BLaER1 (cell line): ENCODE measurements at regions not wholly inside any gene's neighbourhood (a gene's known extent, or its start where the extent isn't known, plus 50 kb on each side); places are given as distances from the start of the nearest gene placed in this dataset.

Experiments
- H3K27ac ChIP-seq: shearing (Covaris generic); formaldehyde crosslinking; 2 replicates; pipeline ENCODE4 v1.8.1; 2022
- H3K27me3 ChIP-seq: shearing (Covaris generic); formaldehyde crosslinking; 2 replicates; pipeline ENCODE4 v1.8.1; 2022
- H3K36me3 ChIP-seq: shearing (Covaris generic); formaldehyde crosslinking; 2 replicates; pipeline ENCODE4 v1.8.1; 2022
- H3K4me1 ChIP-seq: shearing (Covaris generic); formaldehyde crosslinking; 2 replicates; pipeline ENCODE4 v1.8.1; 2022
- H3K4me2 ChIP-seq: shearing (Covaris generic); formaldehyde crosslinking; 2 replicates; pipeline ENCODE4 v1.8.1; 2022
- H3K4me3 ChIP-seq: shearing (Covaris generic); formaldehyde crosslinking; 2 replicates; pipeline ENCODE4 v1.8.1; 2022
- H3K9ac ChIP-seq: shearing (Covaris generic); formaldehyde crosslinking; 2 replicates; pipeline ENCODE4 v1.8.1; 2022
- H3K9me3 ChIP-seq: shearing (Covaris generic); formaldehyde crosslinking; 2 replicates; pipeline ENCODE4 v1.8.1; 2022
- H4K20me1 ChIP-seq: shearing (Covaris generic); formaldehyde crosslinking; 2 replicates; pipeline ENCODE4 v1.8.1; 2022
- Cebpa-rat ChIP-seq: shearing (Covaris generic); IDR thresholded peaks from 2 replicates; pipeline ENCODE4 v1.8.1; 2022

GRCh38 chr10:29753283-29753682, 118.5 kb upstream of the SVIL start:
- TF ChIP-seq Cebpa-rat: no peak

GRCh38 chr10:29751684-29752083, 116.9 kb upstream of the SVIL start:
- no peak for TF ChIP-seq Cebpa-rat
- peaks cover 2% of the 10 kb centered on the region; the same call in 1 of the 2 replicates for H3K4me1 ChIP-seq
- no peaks in the 10 kb centered on the region for H3K9me3 ChIP-seq
- no peak overlapping the region for H3K27ac ChIP-seq
- H3K4me3 ChIP-seq: no peak overlapping the region
- H4K20me1 ChIP-seq: no peaks in the 10 kb centered on the region
- no peaks in the 10 kb centered on the region for H3K27me3 ChIP-seq
- H3K9ac ChIP-seq: no peak overlapping the region
- no peaks in the 10 kb centered on the region for H3K36me3 ChIP-seq
- H3K4me2 ChIP-seq: no peak overlapping the region

More at GRCh38 chr10:29753283-29753682, 118.5 kb upstream of the SVIL start:
- Histone ChIP-seq H3K9ac (no peak overlapping the region), H3K27me3 (no peaks in the 10 kb centered on the region), H4K20me1 (no peaks in the 10 kb centered on the region), H3K4me1 (peaks cover 18% of the 10 kb centered on the region), H3K9me3 (no peaks in the 10 kb centered on the region), H3K36me3 (no peaks in the 10 kb centered on the region), H3K4me2 (no peak overlapping the region), H3K4me3 (no peak overlapping the region), H3K27ac (no peak overlapping the region)

DNA sequence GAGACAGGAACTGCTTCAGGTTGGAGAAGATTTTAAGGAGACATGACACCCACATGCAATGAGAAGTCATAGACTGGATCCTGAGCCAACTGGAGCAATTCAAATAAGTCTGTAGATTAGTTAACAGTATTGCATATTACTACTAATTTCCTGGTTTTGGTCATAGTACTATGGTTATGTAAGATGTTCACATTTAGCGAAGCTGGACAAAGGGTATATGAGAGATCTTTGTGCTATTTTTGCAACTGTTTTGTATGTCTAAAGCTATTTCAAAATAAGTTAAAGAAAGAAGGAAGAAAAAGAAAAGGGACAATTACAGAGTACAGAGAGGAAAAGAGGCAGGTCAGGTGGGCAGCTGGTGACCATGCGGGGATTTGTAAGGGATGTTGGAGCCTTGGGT, 116.5 kb upstream of the SVIL start:
- no peak for TF ChIP-seq Cebpa-rat
- H3K9me3 ChIP-seq: no peaks in the 10 kb centered on the region
- no peak overlapping the region for H3K9ac ChIP-seq
- no peaks in the 10 kb centered on the region for H3K27me3 ChIP-seq
- no peaks in the 10 kb centered on the region for H4K20me1 ChIP-seq
- no peaks in the 10 kb centered on the region for H3K36me3 ChIP-seq
- no peak overlapping the region for H3K4me2 ChIP-seq
- H3K4me1 ChIP-seq: no peaks in the 10 kb centered on the region
- no peak overlapping the region for H3K4me3 ChIP-seq
- H3K27ac ChIP-seq: no peak overlapping the region

- Histone ChIP-seq H4K20me1 (no peaks in the 10 kb centered on the region), H3K27ac (no peak overlapping the region), H3K9me3 (no peaks in the 10 kb centered on the region), H3K27me3 (no peaks in the 10 kb centered on the region), H3K36me3 (no peaks in the 10 kb centered on the region), H3K4me1 (no peaks in the 10 kb centered on the region), H3K4me3 (no peak overlapping the region), H3K4me2 (no peak overlapping the region), H3K9ac (no peak overlapping the region)
- no peak for TF ChIP-seq Cebpa-rat
Observed at GRCh38 chr10:29749150-29749549, 114.4 kb upstream of the SVIL start.

DNA sequence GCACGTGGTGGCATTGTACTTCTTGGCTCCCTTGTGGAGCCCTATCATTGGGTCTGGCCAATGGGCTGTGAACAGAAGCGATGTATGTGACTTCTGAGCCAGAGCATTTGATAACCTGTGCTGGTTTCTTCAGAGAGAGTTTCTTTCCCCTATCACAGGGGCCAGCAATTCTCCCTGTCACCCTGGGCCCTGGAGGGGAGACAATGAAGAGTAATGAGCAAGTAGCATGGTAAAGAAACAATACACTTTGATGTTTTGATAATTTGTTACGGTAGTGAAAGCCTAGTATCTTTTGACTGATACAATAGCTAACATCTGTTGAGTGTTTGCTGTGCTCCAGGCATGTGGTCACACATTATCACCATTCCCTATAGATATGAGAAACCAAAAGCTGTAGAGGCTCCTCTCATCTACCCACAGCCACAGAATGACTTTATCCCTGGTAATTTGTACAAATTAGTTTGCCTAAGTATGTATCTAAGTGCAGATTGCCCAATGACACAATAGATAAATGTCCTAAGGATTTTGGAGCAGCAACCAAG, 113.4 kb upstream of the SVIL start:
- Histone ChIP-seq H3K4me3 (no peak overlapping the region), H4K20me1 (no peaks in the 10 kb centered on the region)

GRCh38 chr10:29746080-29746797, 111.5 kb upstream of the SVIL start:
- Histone ChIP-seq H3K27me3 (no peaks in the 10 kb centered on the region), H3K9me3 (no peaks in the 10 kb centered on the region), H4K20me1 (no peaks in the 10 kb centered on the region), H3K9ac (no peak overlapping the region), H3K36me3 (no peaks in the 10 kb centered on the region), H3K4me1 (no peaks in the 10 kb centered on the region), H3K4me3 (no peak overlapping the region), H3K27ac (no peak overlapping the region), H3K4me2 (no peak overlapping the region)
- no peak for TF ChIP-seq Cebpa-rat

More for the DNA sequence above, 113.4 kb upstream of the SVIL start:
- no peak for TF ChIP-seq Cebpa-rat
- H3K4me2 ChIP-seq: no peak overlapping the region
- H3K27ac ChIP-seq: no peak overlapping the region
- no peaks in the 10 kb centered on the region for H3K27me3 ChIP-seq
- H3K4me1 ChIP-seq: no peaks in the 10 kb centered on the region
- no peaks in the 10 kb centered on the region for H3K36me3 ChIP-seq
- H3K9ac ChIP-seq: no peak overlapping the region
- H3K9me3 ChIP-seq: no peaks in the 10 kb centered on the region

- Histone ChIP-seq H4K20me1 (peaks cover 12% of the 10 kb centered on the region), H3K9ac (no peak overlapping the region), H3K36me3 (no peaks in the 10 kb centered on the region), H3K4me3 (no peak overlapping the region), H3K27me3 (peaks cover 26% of the 10 kb centered on the region), H3K9me3 (no peaks in the 10 kb centered on the region), H3K4me1 (peaks cover 8% of the 10 kb centered on the region), H3K27ac (no peak overlapping the region), H3K4me2 (no peak overlapping the region)
- no peak for TF ChIP-seq Cebpa-rat
Observed at GRCh38 chr10:29740981-29741545, 106.3 kb upstream of the SVIL start.

DNA sequence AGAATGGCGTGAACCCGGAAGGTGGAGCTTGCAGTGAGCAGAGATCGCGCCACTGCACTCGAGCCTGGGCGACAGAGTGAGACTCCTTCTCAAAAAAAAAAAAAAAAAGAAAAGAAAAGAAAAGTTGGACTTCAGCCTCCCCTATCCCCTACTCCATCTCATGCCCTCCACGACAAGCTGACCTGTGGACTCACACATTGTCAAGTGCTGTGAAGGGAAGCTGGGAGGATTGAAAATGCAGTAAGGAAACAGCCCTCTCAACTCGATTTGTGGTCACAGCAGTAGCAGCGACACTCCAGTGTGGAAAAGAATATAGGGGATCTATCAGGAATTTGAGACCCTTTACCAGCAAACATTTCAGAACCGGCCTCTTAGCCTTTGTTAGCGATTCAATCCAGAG, 103.6 kb upstream of the SVIL start:
- TF ChIP-seq Cebpa-rat: no peak
- H3K4me1 ChIP-seq: peaks cover 25% of the 10 kb centered on the region
- no peak overlapping the region for H3K4me3 ChIP-seq
- no peaks in the 10 kb centered on the region for H3K36me3 ChIP-seq
- no peak overlapping the region for H3K4me2 ChIP-seq
- peaks cover 22% of the 10 kb centered on the region for H4K20me1 ChIP-seq
- no peak overlapping the region for H3K9ac ChIP-seq
- no peak overlapping the region for H3K27ac ChIP-seq
- no peaks in the 10 kb centered on the region for H3K9me3 ChIP-seq
- H3K27me3 ChIP-seq: peaks cover 30% of the 10 kb centered on the region

DNA sequence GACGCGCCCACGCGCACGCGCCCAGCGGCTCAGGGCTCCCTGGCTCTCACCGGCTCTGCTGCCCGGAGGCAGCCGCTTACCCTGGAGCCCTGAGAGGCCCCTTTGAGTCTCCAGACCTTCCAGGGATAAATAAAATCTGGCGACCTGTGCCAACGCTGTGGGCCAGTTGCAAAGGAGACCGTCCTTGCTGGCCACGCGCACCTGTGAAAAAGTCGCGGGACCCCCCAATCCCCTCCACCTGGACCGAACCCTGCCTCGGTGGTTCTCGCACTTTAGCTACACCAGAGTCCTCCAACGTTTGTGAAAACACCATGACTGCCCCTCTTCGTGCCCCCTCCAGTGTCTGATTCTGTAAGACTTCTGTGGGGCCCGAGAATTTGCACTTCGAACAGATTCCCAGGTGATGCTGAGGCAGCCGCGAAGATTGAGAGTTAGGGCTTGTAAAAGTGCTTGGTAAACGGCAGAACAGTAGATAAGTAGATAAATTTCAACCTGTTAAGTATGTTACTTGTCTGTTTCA, 102.4 kb upstream of the SVIL start:
- Histone ChIP-seq H3K4me1 (peaks cover 32% of the 10 kb centered on the region), H3K9ac (no peak overlapping the region), H3K4me2 (peak overlapping the region; percentile 99), H3K27ac (no peak overlapping the region), H3K36me3 (no peaks in the 10 kb centered on the region), H3K27me3 (peaks cover 30% of the 10 kb centered on the region), H4K20me1 (peaks cover 29% of the 10 kb centered on the region), H3K9me3 (no peaks in the 10 kb centered on the region), H3K4me3 (peak overlapping the region; percentile 78)
- no peak for TF ChIP-seq Cebpa-rat
